Liver (tissue), 3 donors: ENCODE measurements at regions not wholly inside any gene's neighbourhood (a gene's known extent, or its start where the extent isn't known, plus 50 kb on each side); places are given as distances from the start of the nearest gene placed in this dataset.

Source experiments
- ATF3 ChIP-seq: IDR thresholded peaks from 2 replicates; pipeline ENCODE4 v1.6.1; 2016; ENCODE audit warnings: antibody characterized with exemption
- CTCF ChIP-seq: fragments of 150-350 bp; IDR thresholded peaks from 2 replicates; pipeline ENCODE4 v1.5.1; 2017; ENCODE audit warnings: improper control_type of control experiment, low read depth, low read length; ENCODE audit not compliant: missing input control
- EGR1 ChIP-seq, 2 donors: IDR thresholded peaks; 2 replicates each; pipeline ENCODE4 v1.6.1; 2016 to 2018; ENCODE audit warnings: antibody characterized with exemption in 2 of 2, low read depth in 2 of 2
- FOXA1 ChIP-seq: IDR thresholded peaks from 2 replicates; pipeline ENCODE4 v1.6.1; 2016; ENCODE audit warnings: antibody characterized with exemption
- GABPA ChIP-seq, 2 donors: IDR thresholded peaks in 1 of 2; conservative IDR thresholded peaks in 1 of 2; 2 replicates each; pipeline ENCODE4 v1.6.1; 2016; ENCODE audit warnings: antibody characterized with exemption in 2 of 2, mild to moderate bottlenecking in 1 of 2, moderate library complexity in 1 of 2
- HNF4A ChIP-seq, 2 donors: conservative IDR thresholded peaks; 2 replicates each; pipeline ENCODE4 v1.6.1; 2016; ENCODE audit warnings: antibody characterized with exemption in 2 of 2, mild to moderate bottlenecking in 2 of 2
- JUND ChIP-seq, 2 donors: IDR thresholded peaks; 2 replicates each; pipeline ENCODE4 v1.6.1; 2016; ENCODE audit warnings: antibody characterized with exemption in 2 of 2
- MAX ChIP-seq: IDR thresholded peaks from 2 replicates; pipeline ENCODE4 v1.6.1; 2016; ENCODE audit warnings: antibody characterized with exemption
- NR2F2 ChIP-seq: IDR thresholded peaks from 2 replicates; pipeline ENCODE4 v1.6.1; 2016; ENCODE audit warnings: antibody characterized with exemption
- RAD21 ChIP-seq, 2 donors: IDR thresholded peaks; 2 replicates each; pipeline ENCODE4 v1.6.1; 2016; ENCODE audit warnings: antibody characterized with exemption in 2 of 2, mild to moderate bottlenecking in 2 of 2
- REST ChIP-seq: IDR thresholded peaks from 2 replicates; pipeline ENCODE4 v1.6.1; 2016; ENCODE audit warnings: antibody characterized with exemption, mild to moderate bottlenecking
- SP1 ChIP-seq: IDR thresholded peaks from 2 replicates; pipeline ENCODE4 v1.6.1; 2018; ENCODE audit warnings: antibody characterized with exemption, mild to moderate bottlenecking
- TAF1 ChIP-seq: conservative IDR thresholded peaks from 2 replicates; pipeline ENCODE4 v1.6.1; 2016; ENCODE audit warnings: antibody characterized with exemption, mild to moderate bottlenecking
- YY1 ChIP-seq: IDR thresholded peaks from 2 replicates; pipeline ENCODE4 v1.6.1; 2016; ENCODE audit warnings: antibody characterized with exemption, mild to moderate bottlenecking
- donor health status: healthy.
- donor health status: healthy.

GRCh38 chr20:60244373-60245146 is 286.3 kb downstream of the CDH26 start:
- TF ChIP-seq SP1 = no peak
- TF ChIP-seq CTCF = no peak
- no peak for TF ChIP-seq YY1
- no peak for TF ChIP-seq EGR1 (IDR thresholded peaks at IDR 0.05; ENCODE audit: low read depth in 2 of 2)
- TF ChIP-seq ATF3 = no peak
- no peak for TF ChIP-seq RAD21 (IDR thresholded peaks at IDR 0.05)
- TF ChIP-seq GABPA (IDR thresholded peaks at IDR 0.05 in 1 of 2, conservative IDR thresholded peaks at IDR 0.05 in 1 of 2) = no peak
- no peak for TF ChIP-seq JUND (IDR thresholded peaks at IDR 0.05)
- TF ChIP-seq MAX = no peak
- no peak for TF ChIP-seq NR2F2
- no peak for TF ChIP-seq REST
- no peak for TF ChIP-seq FOXA1
- TF ChIP-seq TAF1 = no peak
- TF ChIP-seq HNF4A (conservative IDR thresholded peaks at IDR 0.05) = no peak
